ENCODE measurements at regions not wholly inside any gene's neighbourhood (a gene's known extent, or its start where the extent isn't known, plus 50 kb on each side); places are given as distances from the start of the nearest gene placed in this dataset.

DNA sequence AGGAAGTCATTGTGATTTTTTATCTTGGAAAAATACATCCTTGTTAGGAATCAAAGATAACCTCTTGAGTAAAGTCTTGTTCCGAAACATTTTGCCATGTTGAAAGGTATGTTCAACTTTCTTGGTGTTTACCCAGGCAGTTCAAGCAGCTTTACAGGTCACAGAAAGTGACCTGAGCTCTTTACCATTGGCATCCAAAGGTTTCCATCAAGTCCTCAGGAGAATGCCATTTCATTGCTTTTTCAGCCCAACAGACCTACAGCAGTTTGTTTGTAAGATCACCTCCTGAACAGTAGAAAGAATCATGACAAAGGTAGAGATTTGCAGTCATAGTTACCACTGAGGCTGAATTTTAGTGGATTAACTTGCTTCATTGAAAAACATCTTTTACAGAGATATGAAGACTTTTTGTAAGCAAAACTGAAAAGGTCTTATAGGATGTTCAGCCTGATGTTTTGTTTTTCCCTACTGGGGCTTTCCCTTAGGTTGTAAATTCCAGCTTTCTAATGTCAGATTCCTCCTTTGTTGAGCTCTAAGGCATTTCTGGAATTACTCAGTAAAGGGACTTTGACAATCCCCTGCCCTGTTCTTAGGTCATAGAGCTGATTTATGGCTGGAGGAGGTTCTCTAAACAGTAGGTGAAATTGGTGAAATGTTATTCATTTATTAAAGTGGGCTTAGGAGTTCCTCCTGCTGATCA, 236.8 kb upstream of the RBMS1 start:
- no peaks in the 10 kb centered on the region for H3K36me3 ChIP-seq (ENCODE audit: control insufficient read depth in 2 of 3, insufficient read depth in 3 of 3, low read length in 3 of 3)
- H3K9ac ChIP-seq (ENCODE audit: low read length in 3 of 3) = no peak overlapping the region
- intact Hi-C loops (cut with DNase I) = no loop called here
- H3K9me3 ChIP-seq (ENCODE audit: control insufficient read depth in 2 of 3, insufficient read depth in 1 of 3, low read length in 3 of 3) = no peaks in the 10 kb centered on the region
- TF ChIP-seq, protein P1, sequence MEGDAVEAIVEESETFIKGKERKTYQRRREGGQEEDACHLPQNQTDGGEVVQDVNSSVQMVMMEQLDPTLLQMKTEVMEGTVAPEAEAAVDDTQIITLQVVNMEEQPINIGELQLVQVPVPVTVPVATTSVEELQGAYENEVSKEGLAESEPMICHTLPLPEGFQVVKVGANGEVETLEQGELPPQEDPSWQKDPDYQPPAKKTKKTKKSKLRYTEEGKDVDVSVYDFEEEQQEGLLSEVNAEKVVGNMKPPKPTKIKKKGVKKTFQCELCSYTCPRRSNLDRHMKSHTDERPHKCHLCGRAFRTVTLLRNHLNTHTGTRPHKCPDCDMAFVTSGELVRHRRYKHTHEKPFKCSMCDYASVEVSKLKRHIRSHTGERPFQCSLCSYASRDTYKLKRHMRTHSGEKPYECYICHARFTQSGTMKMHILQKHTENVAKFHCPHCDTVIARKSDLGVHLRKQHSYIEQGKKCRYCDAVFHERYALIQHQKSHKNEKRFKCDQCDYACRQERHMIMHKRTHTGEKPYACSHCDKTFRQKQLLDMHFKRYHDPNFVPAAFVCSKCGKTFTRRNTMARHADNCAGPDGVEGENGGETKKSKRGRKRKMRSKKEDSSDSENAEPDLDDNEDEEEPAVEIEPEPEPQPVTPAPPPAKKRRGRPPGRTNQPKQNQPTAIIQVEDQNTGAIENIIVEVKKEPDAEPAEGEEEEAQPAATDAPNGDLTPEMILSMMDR (IDR thresholded peaks at IDR 0.05; ENCODE audit: borderline replicate concordance, extremely low read depth, insufficient read depth) = no peak
- H3K4me1 ChIP-seq (ENCODE audit: control insufficient read depth in 2 of 3, insufficient read depth in 2 of 3, low read depth in 1 of 3, low read length in 3 of 3) = no peaks in the 10 kb centered on the region
- FAIRE-seq = no peak
- H3K4me3 ChIP-seq (ENCODE audit: low read length in 3 of 3) = no peak overlapping the region
- peak in 2 of 5 donors; percentile 74 to 77 for DNase-seq
- no peaks in the 10 kb centered on the region for H3K27me3 ChIP-seq (ENCODE audit: control insufficient read depth, insufficient read depth, low read length)
- no peak overlapping the region for H3K27ac ChIP-seq (ENCODE audit: low read depth in 2 of 2, low read length in 2 of 2)

DNA sequence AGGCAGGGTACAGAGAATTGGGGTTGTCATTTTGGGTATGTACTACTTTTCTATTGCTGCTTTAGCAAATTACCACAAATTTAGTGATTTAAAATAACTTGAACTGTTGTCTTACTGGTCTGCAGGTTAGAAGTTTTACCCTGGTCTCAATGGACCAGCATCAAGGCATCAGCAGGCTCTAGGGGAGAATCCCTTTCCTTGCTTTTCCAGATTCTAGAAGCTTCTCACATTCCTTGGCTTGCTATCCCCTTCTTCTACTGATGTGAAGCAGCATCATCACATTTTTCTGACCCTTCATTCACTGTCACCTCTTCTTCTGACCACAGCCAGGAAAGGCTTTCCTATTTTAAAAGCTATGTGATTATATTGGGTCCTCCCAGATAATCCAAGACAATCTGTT, 237.8 kb upstream of the RBMS1 start:
- DNase-seq = no peak
- Histone ChIP-seq H3K27me3 (ENCODE audit: control insufficient read depth, insufficient read depth, low read length) (no peaks in the 10 kb centered on the region), H3K4me3 (ENCODE audit: low read length in 3 of 3) (no peak overlapping the region), H3K9me3 (ENCODE audit: control insufficient read depth in 2 of 3, insufficient read depth in 1 of 3, low read length in 3 of 3) (no peaks in the 10 kb centered on the region), H3K9ac (ENCODE audit: low read length in 3 of 3) (no peak overlapping the region), H3K36me3 (ENCODE audit: control insufficient read depth in 2 of 3, insufficient read depth in 3 of 3, low read length in 3 of 3) (no peaks in the 10 kb centered on the region), H3K27ac (ENCODE audit: low read depth in 2 of 2, low read length in 2 of 2) (no peak overlapping the region), H3K4me1 (ENCODE audit: control insufficient read depth in 2 of 3, insufficient read depth in 2 of 3, low read depth in 1 of 3, low read length in 3 of 3) (no peaks in the 10 kb centered on the region)
- TF ChIP-seq, protein P1 (IDR thresholded peaks at IDR 0.05; ENCODE audit: borderline replicate concordance, extremely low read depth, insufficient read depth) = no peak
- intact Hi-C loops (cut with DNase I) = no loop called here
- FAIRE-seq = no peak

DNA sequence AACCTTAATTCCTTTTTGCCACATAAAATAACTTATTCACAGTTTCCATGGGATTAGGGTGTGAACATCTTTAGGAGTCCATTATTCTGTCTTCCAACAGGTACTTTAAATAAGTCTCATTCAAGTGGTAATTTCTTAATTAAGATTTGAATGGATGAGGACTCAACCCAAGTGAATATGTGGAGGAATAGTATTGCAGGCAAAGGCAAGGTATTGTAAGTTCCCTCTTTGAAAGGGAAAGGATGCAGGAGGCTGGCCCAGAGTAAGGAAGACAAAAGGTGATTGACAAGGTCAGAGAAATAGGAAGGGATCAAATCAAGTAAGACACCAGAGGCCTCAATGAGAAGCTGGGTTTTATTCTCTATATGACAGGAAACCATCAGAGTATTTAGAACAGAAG, 238.2 kb upstream of the RBMS1 start:
- Histone ChIP-seq H3K27me3 (ENCODE audit: control insufficient read depth, insufficient read depth, low read length) (no peaks in the 10 kb centered on the region), H3K27ac (ENCODE audit: low read depth in 2 of 2, low read length in 2 of 2) (no peak overlapping the region), H3K4me1 (ENCODE audit: control insufficient read depth in 2 of 3, insufficient read depth in 2 of 3, low read depth in 1 of 3, low read length in 3 of 3) (no peaks in the 10 kb centered on the region), H3K36me3 (ENCODE audit: control insufficient read depth in 2 of 3, insufficient read depth in 3 of 3, low read length in 3 of 3) (no peaks in the 10 kb centered on the region), H3K9ac (ENCODE audit: low read length in 3 of 3) (no peak overlapping the region), H3K4me3 (ENCODE audit: low read length in 3 of 3) (no peak overlapping the region), H3K9me3 (ENCODE audit: control insufficient read depth in 2 of 3, insufficient read depth in 1 of 3, low read length in 3 of 3) (no peaks in the 10 kb centered on the region)
- TF ChIP-seq, protein P1 (IDR thresholded peaks at IDR 0.05; ENCODE audit: borderline replicate concordance, extremely low read depth, insufficient read depth) = no peak
- no peak for FAIRE-seq
- intact Hi-C loops (cut with DNase I) = no loop called here
- DNase-seq = no peak

DNA sequence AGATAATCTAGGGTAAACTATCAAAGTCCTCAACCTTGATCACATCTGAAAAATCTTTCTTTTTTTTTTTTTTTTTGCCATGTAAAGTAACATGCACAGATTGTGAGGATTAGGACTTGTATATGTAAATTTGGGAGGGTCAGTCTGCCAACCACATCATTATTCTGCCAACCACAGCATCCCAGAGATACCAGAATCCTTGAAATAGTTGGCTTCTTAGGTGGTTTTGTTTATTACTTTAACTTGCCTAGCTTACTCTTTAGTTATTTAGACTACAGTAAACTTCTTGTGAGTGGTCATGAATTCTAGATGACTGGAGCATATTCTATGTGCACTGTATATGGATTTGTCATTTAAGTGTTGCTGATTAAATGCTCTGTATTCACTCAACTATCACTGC, 242.1 kb upstream of the RBMS1 start:
- Histone ChIP-seq H3K9me3 (ENCODE audit: control insufficient read depth in 2 of 3, insufficient read depth in 1 of 3, low read length in 3 of 3) (no peaks in the 10 kb centered on the region), H3K9ac (ENCODE audit: low read length in 3 of 3) (no peak overlapping the region), H3K4me3 (ENCODE audit: low read length in 3 of 3) (no peak overlapping the region), H3K36me3 (ENCODE audit: control insufficient read depth in 2 of 3, insufficient read depth in 3 of 3, low read length in 3 of 3) (no peaks in the 10 kb centered on the region), H3K27ac (ENCODE audit: low read depth in 2 of 2, low read length in 2 of 2) (no peak overlapping the region), H3K4me1 (ENCODE audit: control insufficient read depth in 2 of 3, insufficient read depth in 2 of 3, low read depth in 1 of 3, low read length in 3 of 3) (no peaks in the 10 kb centered on the region), H3K27me3 (ENCODE audit: control insufficient read depth, insufficient read depth, low read length) (no peaks in the 10 kb centered on the region)
- FAIRE-seq (no peak), DNase-seq (no peak)
- TF ChIP-seq, protein P1 (IDR thresholded peaks at IDR 0.05; ENCODE audit: borderline replicate concordance, extremely low read depth, insufficient read depth) = no peak
- intact Hi-C loops (cut with DNase I) = no loop called here
